HG03103 (cell line): ENCODE measurements at regions not wholly inside any gene's neighbourhood (a gene's known extent, or its start where the extent isn't known, plus 50 kb on each side); places are given as distances from the start of the nearest gene placed in this dataset.

Source experiments
- ATAC-seq: cut with Tn5 transposase; IDR thresholded peaks from one replicate; pipeline ENCODE4 v1.9.1; 2021; ENCODE audit warnings: low read depth; ENCODE audit not compliant: unreplicated experiment

DNA sequence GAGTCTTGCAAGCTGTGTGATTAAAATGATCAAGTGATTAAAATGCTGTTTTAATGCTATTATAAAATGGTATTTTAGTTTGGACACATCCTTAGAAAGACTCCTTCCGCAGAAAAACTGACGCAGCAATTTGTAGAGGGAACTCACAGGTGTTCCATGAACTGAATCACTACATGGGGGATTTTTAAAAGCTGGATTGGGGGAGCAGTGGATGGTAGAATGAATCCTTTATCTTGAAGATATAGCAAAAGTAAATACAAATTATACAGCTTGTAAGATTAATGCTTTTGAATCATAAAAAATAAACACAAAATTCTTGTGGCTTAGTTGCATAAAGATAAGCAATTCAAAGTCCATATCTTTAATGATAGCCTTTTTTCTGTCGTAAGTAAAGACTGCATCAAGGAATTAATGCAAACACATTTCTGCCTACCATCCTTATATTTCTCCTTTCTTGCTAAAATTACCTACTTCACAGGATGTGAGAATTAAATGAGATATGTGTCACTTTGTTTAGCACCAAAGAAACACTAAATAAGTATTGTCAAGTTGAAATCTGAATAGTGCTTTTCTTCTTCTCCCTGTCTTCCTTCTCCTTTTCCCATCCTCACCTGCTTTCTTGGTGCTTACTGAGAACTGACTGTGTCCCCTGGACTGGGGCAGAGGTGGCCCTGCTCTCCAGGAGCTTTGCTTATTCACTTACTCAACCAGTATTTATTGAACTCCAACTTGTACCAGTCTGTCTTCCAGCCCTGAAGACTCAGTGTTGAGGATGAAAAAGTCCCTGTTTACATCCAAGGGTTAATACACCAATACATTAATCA is 61.5 kb upstream of the F3 start:
- no peak for ATAC-seq

DNA sequence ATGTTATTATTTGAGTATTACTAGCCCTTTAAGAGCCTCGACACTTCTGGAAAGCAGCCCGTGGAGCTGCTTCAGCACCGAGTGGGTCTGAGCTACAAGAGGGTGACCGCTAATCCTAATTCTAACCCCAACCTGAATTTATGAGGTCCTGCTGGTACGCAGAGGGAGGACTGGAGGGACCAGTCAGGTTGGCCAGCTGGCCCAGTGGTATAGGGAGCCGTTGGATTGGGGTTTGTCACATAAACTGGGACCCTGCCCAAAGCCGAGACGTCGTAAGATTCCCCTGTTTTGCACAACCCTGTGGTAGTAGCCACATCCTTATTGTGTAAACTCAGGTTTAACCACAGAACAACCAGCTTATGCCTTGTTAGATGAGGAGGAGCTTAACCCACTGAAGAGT is 60.8 kb upstream of the F3 start:
- ATAC-seq: no peak

DNA sequence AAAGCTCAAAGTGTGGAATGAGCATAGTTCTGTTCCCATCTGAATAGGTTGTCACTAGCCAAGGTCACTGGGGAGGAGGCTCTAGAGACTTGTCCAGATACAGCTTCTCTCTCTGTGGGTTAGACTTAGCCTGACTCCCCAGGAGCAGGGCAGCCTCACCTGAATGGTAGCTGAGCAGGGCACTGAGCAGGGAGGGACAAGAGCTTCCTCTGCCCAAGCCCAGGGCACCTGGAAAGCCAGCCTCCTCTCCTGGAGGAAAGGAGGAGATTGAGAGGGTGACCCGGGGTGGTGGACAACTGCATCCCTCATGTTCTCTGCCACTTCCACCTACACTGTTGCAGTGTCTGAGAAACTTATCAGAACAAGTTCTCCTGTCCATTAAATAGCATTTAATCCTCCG is 59.0 kb upstream of the F3 start:
- ATAC-seq: no peak

DNA sequence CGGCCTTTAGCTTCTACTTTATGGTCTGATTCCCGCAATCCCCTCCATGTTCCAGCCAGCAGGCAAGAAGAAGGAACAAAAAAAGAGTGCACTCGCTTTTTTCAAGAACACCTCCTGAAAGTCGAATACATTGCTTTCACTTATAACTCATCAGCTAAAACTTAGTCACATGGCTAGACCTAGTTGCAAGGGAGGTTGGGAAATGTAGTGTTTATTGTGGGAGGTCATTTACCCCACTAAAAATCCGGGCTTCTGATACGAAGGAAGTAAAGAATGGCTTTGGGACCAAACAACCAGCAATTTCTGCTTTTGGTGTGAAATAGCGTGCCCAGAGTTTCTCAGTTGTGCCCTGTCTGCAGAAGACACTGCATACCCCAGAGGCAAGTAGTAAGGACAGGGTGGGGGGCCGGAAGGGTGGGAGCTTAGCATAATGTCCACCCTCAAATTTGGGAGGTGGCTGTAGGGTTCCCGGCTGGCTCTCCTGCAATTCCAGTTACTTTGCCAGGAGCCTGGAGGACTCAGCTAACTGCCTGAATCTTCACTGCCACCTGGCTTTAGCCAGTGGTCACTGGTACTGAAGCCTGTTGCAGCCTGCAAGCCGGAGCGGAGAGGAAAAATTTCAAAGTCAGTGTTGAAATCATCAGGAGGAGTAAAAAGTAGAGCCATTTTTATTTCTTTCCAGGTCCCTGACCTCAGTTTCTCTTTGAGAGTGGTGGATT is 57.7 kb upstream of the F3 start:
- no peak for ATAC-seq

DNA sequence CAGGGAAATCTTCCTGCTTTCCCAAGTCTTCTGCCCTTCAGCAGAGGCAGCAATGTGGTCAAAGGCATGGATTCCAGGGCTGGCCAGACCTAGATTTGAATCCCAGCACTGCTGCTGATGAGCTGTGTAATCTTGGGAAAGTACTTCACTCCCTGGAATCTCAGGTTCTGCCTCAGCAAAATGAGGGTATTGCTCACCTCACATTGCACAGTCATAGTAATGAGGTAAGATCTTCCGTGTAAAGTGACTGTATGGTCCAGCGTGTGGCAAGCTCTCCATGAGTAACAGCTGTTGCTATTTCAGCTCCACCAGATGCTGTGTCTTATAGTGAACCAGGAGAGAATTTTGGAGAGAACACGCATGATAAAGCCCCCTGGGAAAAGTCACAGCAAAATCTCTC is 56.1 kb upstream of the F3 start:
- no peak for ATAC-seq

DNA sequence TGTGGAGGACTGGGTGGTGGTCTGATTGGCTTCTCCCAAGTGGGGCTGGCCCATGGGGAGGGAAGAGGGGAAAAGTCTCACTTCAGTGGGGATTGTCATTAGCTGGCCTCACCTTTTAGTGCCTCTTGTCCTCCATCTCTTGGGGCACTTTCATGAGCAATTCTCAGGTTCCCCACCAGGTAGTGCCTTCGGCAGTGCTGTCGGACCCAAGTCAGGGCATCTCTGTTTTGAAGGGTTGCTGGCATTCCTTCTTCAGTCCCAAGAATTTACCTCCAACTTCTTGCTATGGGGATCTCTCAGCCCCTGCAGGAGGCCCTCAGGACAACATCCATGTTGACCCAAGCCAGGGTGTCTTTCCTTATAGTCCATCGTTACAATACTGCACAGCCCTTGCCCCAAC is 54.7 kb upstream of the F3 start:
- ATAC-seq: no peak

DNA sequence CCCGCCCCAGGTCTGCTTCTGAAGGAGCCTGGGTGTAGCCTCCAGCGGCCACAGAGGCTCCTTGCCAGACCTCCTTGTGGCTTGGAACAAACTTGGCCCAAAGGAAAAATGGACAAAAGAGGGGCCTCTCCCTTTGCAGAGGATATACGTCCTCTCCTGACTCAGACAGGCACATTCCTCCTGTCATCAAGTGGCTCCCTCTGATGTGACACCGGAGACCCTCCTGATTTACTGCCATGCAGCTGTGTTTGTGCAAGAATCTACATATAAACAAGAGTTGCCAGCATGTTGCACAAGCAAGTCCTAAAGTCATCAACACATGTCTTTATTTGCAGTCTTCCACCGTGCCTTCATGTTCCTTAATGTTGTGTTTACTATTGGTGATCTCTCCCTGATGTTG is 54.1 kb upstream of the F3 start:
- no peak for ATAC-seq

DNA sequence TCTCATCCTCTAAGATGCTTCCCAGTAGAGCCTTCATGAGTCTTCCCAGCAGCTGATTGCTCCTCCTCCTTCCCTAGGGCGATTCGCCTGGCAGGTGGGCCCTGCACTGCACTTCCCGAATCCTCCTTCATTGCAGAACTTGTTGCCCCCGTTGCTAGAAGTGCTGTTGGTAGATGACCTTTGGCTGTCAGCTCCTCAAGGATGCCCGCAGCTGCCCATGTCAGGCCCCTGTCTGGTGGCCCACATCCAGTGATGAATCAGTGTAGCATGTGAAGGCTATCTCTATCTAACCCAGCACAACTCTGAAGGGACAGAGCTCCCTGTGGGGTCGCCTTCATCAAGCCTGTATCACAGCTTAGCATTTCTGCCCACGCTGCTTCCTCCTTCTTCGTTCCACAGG is 52.1 kb upstream of the F3 start:
- ATAC-seq: no peak

DNA sequence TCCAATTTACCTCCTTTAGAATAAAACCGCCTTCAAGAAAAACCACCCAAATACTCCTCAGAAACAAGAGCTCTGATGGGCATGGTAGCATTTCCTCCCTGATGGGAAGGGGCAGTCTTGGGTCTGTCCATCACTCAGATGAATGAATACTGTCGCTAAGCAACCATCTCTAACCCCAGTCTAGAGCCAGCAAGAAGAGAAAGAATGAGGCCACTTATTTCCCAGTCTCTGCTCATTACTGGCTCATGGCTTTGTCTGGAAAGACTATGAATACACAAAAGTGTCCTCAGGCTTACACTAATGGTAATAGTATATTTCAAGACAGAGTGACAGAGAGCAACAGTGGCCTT is 51.0 kb upstream of the F3 start:
- no peak for ATAC-seq

DNA sequence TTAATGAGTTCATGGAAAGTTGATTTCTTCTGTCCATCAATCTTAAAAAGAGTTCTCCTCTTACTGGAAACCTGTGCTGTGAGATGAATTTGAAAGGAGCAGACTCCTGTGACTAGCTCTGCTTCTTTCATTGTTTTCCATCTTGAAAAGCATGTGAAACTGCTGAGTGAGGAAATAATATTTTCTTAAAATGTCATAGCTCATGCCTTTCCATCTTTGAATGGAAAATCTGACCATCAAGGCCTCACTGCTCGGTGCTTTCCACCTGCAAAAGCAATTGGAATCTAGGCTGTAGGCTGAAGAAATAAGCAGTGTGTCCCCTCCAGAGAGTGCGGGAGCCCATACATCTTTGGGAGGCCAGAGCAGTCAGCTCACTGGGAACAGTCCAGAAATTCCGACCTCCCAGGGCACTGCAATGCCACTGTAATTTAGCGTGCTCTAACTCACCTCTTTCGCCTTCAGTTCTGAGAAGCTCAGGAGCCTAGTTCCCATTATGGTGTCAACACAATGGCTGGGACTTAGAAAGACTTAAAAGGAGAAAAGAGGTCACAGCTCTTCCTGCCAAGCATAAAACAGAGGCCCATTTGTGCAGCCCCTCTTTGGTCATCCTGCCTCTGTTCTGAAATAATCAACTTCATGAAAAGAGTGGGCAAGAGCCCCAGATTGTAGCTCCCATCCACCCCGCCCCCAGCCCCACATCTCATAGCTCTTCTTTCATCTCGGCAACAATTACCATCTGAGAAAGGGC is 50.4 kb upstream of the F3 start:
- no peak for ATAC-seq
